Kidney tubule cell (primary cell): ENCODE measurements at regions not wholly inside any gene's neighbourhood (a gene's known extent, or its start where the extent isn't known, plus 50 kb on each side); places are given as distances from the start of the nearest gene placed in this dataset.

Experiments
- DNase-seq: peaks from one replicate; pipeline ENCODE4 v3.0.0-alpha.2; 2018; ENCODE audit warnings: low spot score

- no peak for DNase-seq
Observed at GRCh38 chr1:190540366-190540765, 62.7 kb upstream of the BRINP3 start.

- DNase-seq, result no peak
Observed at GRCh38 chr1:190551638-190552037, 74.0 kb upstream of the BRINP3 start.

GRCh38 chr1:190560161-190560681, 82.6 kb upstream of the BRINP3 start:
- DNase-seq, result no peak

- no peak for DNase-seq
Observed at GRCh38 chr1:190563230-190563629, 85.6 kb upstream of the BRINP3 start.

GRCh38 chr1:190564117-190564516, 86.5 kb upstream of the BRINP3 start:
- no peak for DNase-seq

GRCh38 chr1:190578017-190578416, 100.4 kb upstream of the BRINP3 start:
- no peak for DNase-seq

GRCh38 chr1:190578526-190578925, 100.9 kb upstream of the BRINP3 start:
- DNase-seq, result no peak

- no peak for DNase-seq
Observed at GRCh38 chr1:190579552-190580193, 102.0 kb upstream of the BRINP3 start.

GRCh38 chr1:190583862-190584261, 106.2 kb upstream of the BRINP3 start:
- no peak for DNase-seq

- DNase-seq, result no peak
Observed at GRCh38 chr1:190588424-190588823, 110.8 kb upstream of the BRINP3 start.

- DNase-seq, result no peak
Observed at GRCh38 chr1:190595438-190595837, 117.8 kb upstream of the BRINP3 start.

GRCh38 chr1:190597294-190597693, 119.6 kb upstream of the BRINP3 start:
- no peak for DNase-seq

GRCh38 chr1:190599670-190600069, 122.0 kb upstream of the BRINP3 start:
- no peak for DNase-seq

- no peak for DNase-seq
Observed at GRCh38 chr1:190602325-190602724, 124.7 kb upstream of the BRINP3 start.

GRCh38 chr1:190608282-190608681, 130.6 kb upstream of the BRINP3 start:
- no peak for DNase-seq

- no peak for DNase-seq
Observed at GRCh38 chr1:190615818-190616217, 138.2 kb upstream of the BRINP3 start.

- no peak for DNase-seq
Observed at GRCh38 chr1:190616235-190616634, 138.6 kb upstream of the BRINP3 start.

GRCh38 chr1:190619724-190620123, 142.1 kb upstream of the BRINP3 start:
- no peak for DNase-seq

GRCh38 chr1:190633488-190633887, 155.8 kb upstream of the BRINP3 start:
- no peak for DNase-seq

GRCh38 chr1:190634134-190634533, 156.5 kb upstream of the BRINP3 start:
- no peak for DNase-seq

GRCh38 chr1:190649553-190649952, 171.9 kb upstream of the BRINP3 start:
- DNase-seq, result no peak

GRCh38 chr1:190658907-190659306, 181.2 kb upstream of the BRINP3 start:
- no peak for DNase-seq

- peak; percentile 6 for DNase-seq
Observed at GRCh38 chr1:190663962-190664361, 186.3 kb upstream of the BRINP3 start.

GRCh38 chr1:190665045-190665444, 187.4 kb upstream of the BRINP3 start:
- DNase-seq, result no peak
